ENCODE measurements at regions not wholly inside any gene's neighbourhood (a gene's known extent, or its start where the extent isn't known, plus 50 kb on each side); places are given as distances from the start of the nearest gene placed in this dataset.

GRCh38 chrX:20420058-20420457 is 153.3 kb upstream of the RPS6KA3 start:
- TF ChIP-seq CTCF (IDR thresholded peaks at IDR 0.05; ENCODE audit: control insufficient read depth, extremely low read depth, insufficient read depth), result no peak

DNA sequence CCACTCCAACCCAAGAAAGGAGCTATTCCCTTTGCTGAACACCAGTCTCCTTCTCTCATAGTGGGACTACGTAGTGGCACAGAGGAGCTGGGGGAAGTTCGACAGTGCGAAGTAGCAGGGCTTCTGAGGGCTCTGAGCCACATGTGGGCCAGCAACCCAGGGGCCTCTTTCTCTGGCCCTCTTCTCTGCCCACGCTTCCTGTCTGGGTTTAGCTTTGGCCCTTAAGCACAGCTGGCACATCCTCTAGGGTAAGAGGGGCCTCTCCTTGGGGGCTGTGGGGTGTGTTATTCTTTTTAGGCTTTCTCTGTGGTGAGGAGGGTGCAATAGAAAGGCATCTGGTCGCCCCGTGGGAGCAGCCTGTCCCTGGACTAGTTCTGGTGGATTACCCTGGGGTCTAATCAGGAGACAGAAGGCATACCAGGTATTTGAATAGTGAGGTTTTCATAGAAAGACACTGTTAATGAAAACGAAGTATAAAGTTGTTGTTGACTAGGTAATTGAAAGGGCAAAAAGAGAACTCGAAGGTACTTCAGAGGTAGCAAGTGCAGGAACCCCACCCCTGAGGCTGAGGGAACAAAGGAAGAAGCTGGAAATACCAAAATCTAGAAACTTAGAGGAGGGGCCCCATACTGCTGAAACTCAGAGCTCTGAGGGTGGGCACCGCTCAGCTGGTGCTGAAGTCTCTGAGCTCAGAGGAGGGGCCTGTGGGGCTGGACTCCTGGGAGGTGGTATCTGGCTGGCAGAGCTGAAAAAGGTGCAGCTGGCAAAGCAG is 151.9 kb upstream of the RPS6KA3 start:
- no peak overlapping the region for H3K4me3 ChIP-seq (ENCODE audit: low read depth, low read length)
- no peak for TF ChIP-seq CTCF (IDR thresholded peaks at IDR 0.05; ENCODE audit: control insufficient read depth, extremely low read depth, insufficient read depth)
- no peak for DNase-seq (ENCODE audit: low read depth)

More at GRCh38 chrX:20420058-20420457, 153.3 kb upstream of the RPS6KA3 start:
- no peak for DNase-seq (ENCODE audit: low read depth)
- no peak overlapping the region for H3K4me3 ChIP-seq (ENCODE audit: low read depth, low read length)

- DNase-seq (ENCODE audit: low read depth), result no peak
- no peak for TF ChIP-seq CTCF (IDR thresholded peaks at IDR 0.05; ENCODE audit: control insufficient read depth, extremely low read depth, insufficient read depth)
- no peak overlapping the region for H3K4me3 ChIP-seq (ENCODE audit: low read depth, low read length)
Observed at GRCh38 chrX:20414762-20415445, 148.2 kb upstream of the RPS6KA3 start.

- H3K4me3 ChIP-seq (ENCODE audit: low read depth, low read length), result no peak overlapping the region
- DNase-seq (ENCODE audit: low read depth), result no peak
- no peak for TF ChIP-seq CTCF (IDR thresholded peaks at IDR 0.05; ENCODE audit: control insufficient read depth, extremely low read depth, insufficient read depth)
Observed at GRCh38 chrX:20414066-20414465, 147.4 kb upstream of the RPS6KA3 start.

GRCh38 chrX:20412871-20413486 is 146.3 kb upstream of the RPS6KA3 start:
- TF ChIP-seq CTCF (IDR thresholded peaks at IDR 0.05; ENCODE audit: control insufficient read depth, extremely low read depth, insufficient read depth), result no peak
- DNase-seq (ENCODE audit: low read depth), result no peak
- H3K4me3 ChIP-seq (ENCODE audit: low read depth, low read length), result no peak overlapping the region

DNA sequence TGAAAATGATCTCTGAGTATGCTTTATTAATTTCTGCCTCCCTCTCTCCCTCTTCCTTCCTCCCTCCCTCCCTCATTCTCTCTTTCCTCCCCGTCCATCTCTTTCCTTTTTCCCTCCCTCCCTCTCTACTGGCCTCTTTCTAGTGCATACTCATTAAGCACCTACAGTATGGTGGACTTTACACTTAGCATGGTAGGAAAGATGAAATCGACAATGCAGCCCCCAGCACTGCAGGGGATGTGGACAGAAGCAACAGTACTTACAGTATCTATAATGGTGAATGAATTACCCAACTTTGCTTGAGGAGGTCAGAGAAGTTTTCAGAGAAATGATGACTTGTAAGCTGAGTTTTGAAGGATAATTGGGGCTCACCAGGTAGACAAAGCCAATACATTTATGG is 143.8 kb upstream of the RPS6KA3 start:
- no peak for TF ChIP-seq CTCF (IDR thresholded peaks at IDR 0.05; ENCODE audit: control insufficient read depth, extremely low read depth, insufficient read depth)
- H3K4me3 ChIP-seq (ENCODE audit: low read depth, low read length), result no peak overlapping the region
- DNase-seq (ENCODE audit: low read depth), result no peak
